LNCaP clone FGC (cell line): ENCODE measurements at regions not wholly inside any gene's neighbourhood (a gene's known extent, or its start where the extent isn't known, plus 50 kb on each side); places are given as distances from the start of the nearest gene placed in this dataset.

ENCODE experiments used
- DNase-seq: peaks from one replicate; pipeline ENCODE4 v3.0.0-alpha.2; 2011; ENCODE audit warnings: low read depth
- H3K4me3 ChIP-seq: 2 replicates; pipeline ENCODE4 v1.5.1; 2011; ENCODE audit warnings: mild to moderate bottlenecking, low read depth, low read length, control low read depth
- TF ChIP-seq, protein P1 (sequence below): IDR thresholded peaks from 2 replicates; pipeline ENCODE4 v1.5.1; 2012; ENCODE audit warnings: mild to moderate bottlenecking; ENCODE audit not compliant: control insufficient read depth, insufficient read depth; ENCODE audit errors: extremely low read depth

DNA sequence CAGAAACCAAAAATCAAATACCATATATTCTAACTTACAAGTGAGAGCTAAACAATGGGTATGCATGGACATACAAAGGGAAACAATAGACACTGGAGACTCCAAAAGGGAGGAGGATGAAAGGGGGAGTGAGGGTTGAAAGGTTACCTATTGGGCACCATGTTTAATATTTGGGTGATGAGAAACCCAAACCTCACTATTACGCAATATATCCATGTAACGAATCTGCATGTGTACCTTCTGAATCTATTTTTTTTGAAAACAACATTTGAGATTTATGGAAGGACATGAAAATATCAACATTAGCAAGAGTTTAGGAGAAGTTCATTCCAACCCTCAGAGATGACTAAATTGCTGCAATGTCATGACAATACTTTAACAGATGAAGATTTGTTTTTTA lies 586.1 kb downstream of the GBA3 start:
- TF ChIP-seq, protein P1, sequence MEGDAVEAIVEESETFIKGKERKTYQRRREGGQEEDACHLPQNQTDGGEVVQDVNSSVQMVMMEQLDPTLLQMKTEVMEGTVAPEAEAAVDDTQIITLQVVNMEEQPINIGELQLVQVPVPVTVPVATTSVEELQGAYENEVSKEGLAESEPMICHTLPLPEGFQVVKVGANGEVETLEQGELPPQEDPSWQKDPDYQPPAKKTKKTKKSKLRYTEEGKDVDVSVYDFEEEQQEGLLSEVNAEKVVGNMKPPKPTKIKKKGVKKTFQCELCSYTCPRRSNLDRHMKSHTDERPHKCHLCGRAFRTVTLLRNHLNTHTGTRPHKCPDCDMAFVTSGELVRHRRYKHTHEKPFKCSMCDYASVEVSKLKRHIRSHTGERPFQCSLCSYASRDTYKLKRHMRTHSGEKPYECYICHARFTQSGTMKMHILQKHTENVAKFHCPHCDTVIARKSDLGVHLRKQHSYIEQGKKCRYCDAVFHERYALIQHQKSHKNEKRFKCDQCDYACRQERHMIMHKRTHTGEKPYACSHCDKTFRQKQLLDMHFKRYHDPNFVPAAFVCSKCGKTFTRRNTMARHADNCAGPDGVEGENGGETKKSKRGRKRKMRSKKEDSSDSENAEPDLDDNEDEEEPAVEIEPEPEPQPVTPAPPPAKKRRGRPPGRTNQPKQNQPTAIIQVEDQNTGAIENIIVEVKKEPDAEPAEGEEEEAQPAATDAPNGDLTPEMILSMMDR: no peak
- no peak overlapping the region for H3K4me3 ChIP-seq
- no peak for DNase-seq

- no peak overlapping the region for H3K4me3 ChIP-seq
- DNase-seq: no peak
- TF ChIP-seq, protein P1: no peak
These were observed 583.3 kb downstream of the GBA3 start for GRCh38 chr4:23276076-23276475.

- no peak for DNase-seq
These were observed 576.8 kb downstream of the GBA3 start for GRCh38 chr4:23269566-23269965.

GRCh38 chr4:23268072-23268771 lies 575.5 kb downstream of the GBA3 start:
- no peak overlapping the region for H3K4me3 ChIP-seq
- no peak for DNase-seq
- TF ChIP-seq, protein P1: no peak

More at GRCh38 chr4:23269566-23269965, 576.8 kb downstream of the GBA3 start:
- H3K4me3 ChIP-seq: no peak overlapping the region
- TF ChIP-seq, protein P1: no peak

DNA sequence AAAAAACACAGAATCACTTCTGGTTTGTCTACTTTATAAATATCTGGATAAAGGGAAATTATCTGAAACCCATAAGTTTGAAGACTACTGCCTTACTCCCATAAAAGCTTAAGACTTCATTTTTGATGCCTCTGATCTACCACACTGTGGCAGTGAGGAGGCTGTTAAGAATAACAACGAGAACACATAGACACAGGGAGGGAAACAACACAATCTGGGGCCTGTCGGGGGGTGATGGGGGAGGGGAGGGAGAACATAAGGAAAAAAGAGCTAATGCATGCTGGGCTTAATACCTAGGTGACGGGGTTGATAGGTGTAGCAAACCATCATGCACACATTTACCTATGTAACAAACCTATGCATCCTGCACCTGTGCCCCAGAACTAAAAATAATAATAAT lies 573.7 kb downstream of the GBA3 start:
- TF ChIP-seq, protein P1: no peak
- no peak for DNase-seq

GRCh38 chr4:23260511-23260910 lies 567.8 kb downstream of the GBA3 start:
- DNase-seq: no peak
- H3K4me3 ChIP-seq: no peak overlapping the region
- TF ChIP-seq, protein P1: no peak

More for the DNA sequence above, 573.7 kb downstream of the GBA3 start:
- H3K4me3 ChIP-seq: no peak overlapping the region

DNA sequence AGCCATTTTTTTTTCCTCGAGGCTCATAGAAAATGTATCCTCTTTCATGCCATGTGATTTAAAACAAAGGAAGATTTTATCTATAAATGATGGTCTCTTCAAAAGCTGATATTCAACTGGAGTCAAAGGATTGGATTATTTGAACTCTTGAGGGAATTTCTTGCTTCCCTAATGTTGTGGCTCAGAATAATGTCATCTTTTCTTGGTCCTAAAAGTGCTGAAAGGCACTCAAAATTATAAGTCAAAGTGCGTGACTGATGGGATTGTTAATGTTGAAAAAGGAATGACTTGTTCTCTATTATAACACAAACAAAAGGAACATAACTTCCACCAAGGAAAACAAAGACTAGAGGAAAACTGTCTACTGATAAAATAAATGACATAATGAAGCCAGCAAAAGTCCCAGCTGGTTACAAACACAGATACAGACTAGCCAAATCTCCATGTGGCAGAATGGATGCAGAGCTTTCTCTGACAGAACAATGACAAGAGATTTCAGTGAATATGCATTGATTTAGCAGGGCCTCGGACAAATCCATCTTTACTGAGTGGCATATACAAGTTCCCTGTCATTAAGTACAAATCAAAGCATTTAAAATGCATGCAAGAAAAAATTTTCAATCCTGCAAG lies 552.6 kb downstream of the GBA3 start:
- TF ChIP-seq, protein P1: no peak
- no peak for DNase-seq
- H3K4me3 ChIP-seq: no peak overlapping the region
